K562 (cell line): ENCODE measurements at regions not wholly inside any gene's neighbourhood (a gene's known extent, or its start where the extent isn't known, plus 50 kb on each side); places are given as distances from the start of the nearest gene placed in this dataset.

Source experiments
- ATAC-seq: fragments of 200-7000 bp; cut with Tn5 transposase; 3 replicates; pipeline ENCODE4 v1.9.1; 2020; ENCODE audit warnings: moderate library complexity
- BruUV-seq: library from RNA; stranded (reverse); fragments of 400-500 nt; replicated peaks from 2 replicates; lab custom pipeline; 2021; lab: Mats Ljungman, UMichigan
- CTCF ChIA-PET: fragments of 300-600 bp; formaldehyde crosslinking; extraction: SDS; loops from one replicate; lab custom pipeline; 2021; ENCODE audit warnings: low intra/inter-chr PET ratio; lab: Yijun Ruan, JAX
- POLR2A ChIA-PET: fragments of 300-600, 350-650 bp; sonication (Branson Sonifier 250); formaldehyde crosslinking; extraction: SDS; loops from one replicate; lab custom pipeline; 2021; ENCODE audit warnings: antibody characterized with exemption, inconsistent platforms; lab: Yijun Ruan, JAX
- DNase-seq, 4 experiments: peaks; one replicate each; pipeline versions ENCODE4 v3.0.0 to v3.0.0-alpha.2; 2011 to 2018; ENCODE audit warnings: low spot score in 3 of 4, mixed read lengths in 3 of 4; ENCODE audit errors: extremely low read depth in 1 of 4
- FAIRE-seq: peaks from 2 replicates; lab custom pipeline; 2011; peaks lifted over from hg19 to GRCh38; lab: Jason Lieb, UNC
- H2AFZ ChIP-seq: 2 replicates; pipeline ENCODE4 v1.6.0; 2011; ENCODE audit warnings: low read depth, low read length, control low read depth, inconsistent platforms
- H3K27ac ChIP-seq: fragments of 200-600 bp; 3 replicates; pipeline ENCODE4 v1.8.0; 2011; ENCODE audit warnings: low read depth, mild to moderate bottlenecking, control low read depth, inconsistent platforms, low read length, moderate library complexity, mixed read lengths; ENCODE audit errors: extremely low read depth
- H3K27me3 ChIP-seq, 2 experiments: fragments of 300-600 bp in 1 of 2; 2 replicates in 1 of 2; 3 replicates in 1 of 2; pipeline versions ENCODE4 v1.6.0 to v1.8.0; 2011; ENCODE audit warnings: inconsistent platforms in 2 of 2, low read length in 2 of 2, mild to moderate bottlenecking in 1 of 2, mixed read lengths in 1 of 2, moderate library complexity in 1 of 2; ENCODE audit not compliant: control insufficient read depth in 2 of 2, insufficient read depth in 2 of 2
- H3K36me3 ChIP-seq: fragments of 300-600 bp; 3 replicates; pipeline ENCODE4 v1.8.0; 2011; ENCODE audit warnings: mild to moderate bottlenecking, low read length, inconsistent platforms; ENCODE audit not compliant: control insufficient read depth, insufficient read depth
- H3K4me1 ChIP-seq, 2 experiments: fragments of 200-600 bp in 1 of 2; replicated peaks in 1 of 2; 2 replicates in 1 of 2; 3 replicates in 1 of 2; pipeline versions ENCODE4 v1.5.1 to v1.8.0; 2011; ENCODE audit warnings: inconsistent platforms in 2 of 2, low read length in 2 of 2, mild to moderate bottlenecking in 1 of 2, mixed read lengths in 1 of 2, moderate library complexity in 1 of 2; ENCODE audit not compliant: control insufficient read depth in 2 of 2, insufficient read depth in 2 of 2
- H3K4me2 ChIP-seq: 2 replicates; pipeline ENCODE4 v1.6.1; 2011; ENCODE audit warnings: low read length, control low read depth, inconsistent platforms, mixed read lengths; ENCODE audit not compliant: insufficient read depth
- H3K4me3 ChIP-seq: fragments of 200-600 bp; sonication (generic), shearing (Covaris generic); 2 replicates; pipeline ENCODE4 v1.5.1; 2016; ENCODE audit warnings: control low read depth, inconsistent platforms
- H3K79me2 ChIP-seq: fragments of 200-600 bp; 3 replicates; pipeline ENCODE4 v1.8.0; 2011; ENCODE audit warnings: low read length, inconsistent platforms; ENCODE audit not compliant: control insufficient read depth, insufficient read depth
- H3K9ac ChIP-seq, 2 experiments: 2 replicates each; pipeline versions ENCODE4 v1.6.0 to v1.6.1; 2011; ENCODE audit warnings: low read depth in 2 of 2, low read length in 2 of 2, control low read depth in 1 of 2, inconsistent platforms in 1 of 2, mild to moderate bottlenecking in 1 of 2, mixed read lengths in 1 of 2; ENCODE audit not compliant: insufficient read depth in 1 of 2
- H3K9me1 ChIP-seq: one replicate; pipeline ENCODE4 v1.6.0; 2011; ENCODE audit warnings: inconsistent platforms, mild to moderate bottlenecking, low read length, moderate library complexity; ENCODE audit not compliant: control insufficient read depth, insufficient read depth
- H3K9me3 ChIP-seq: replicated peaks from 2 replicates; pipeline ENCODE4 v1.5.1; 2011; ENCODE audit warnings: low read depth, low read length, inconsistent platforms; ENCODE audit not compliant: control insufficient read depth, insufficient read depth
- H4K20me1 ChIP-seq: replicated peaks from 2 replicates; pipeline ENCODE4 v1.6.1; 2011; ENCODE audit warnings: low read length, inconsistent platforms, mixed read lengths; ENCODE audit not compliant: control insufficient read depth, insufficient read depth
- CC2D1A ChIP-seq: fragments of 450-650 bp; IDR thresholded peaks from 2 replicates; pipeline ENCODE4 v1.6.1; 2017; ENCODE audit warnings: mild to moderate bottlenecking
- CLOCK ChIP-seq: fragments of 250-450 bp; sonication (Bioruptor Pico); IDR thresholded peaks from 2 replicates; pipeline ENCODE4 v1.4.0; 2020; ENCODE audit warnings: mild to moderate bottlenecking, moderate library complexity, borderline replicate concordance
- COPS2 ChIP-seq: fragments of 450-650 bp; conservative IDR thresholded peaks from 2 replicates; pipeline ENCODE4 v1.6.1; 2016; ENCODE audit warnings: mild to moderate bottlenecking, moderate library complexity
- HDAC2 ChIP-seq: fragments of 450-650 bp; IDR thresholded peaks from 2 replicates; pipeline ENCODE4 v1.6.1; 2016; ENCODE audit warnings: mild to moderate bottlenecking
- MECOM ChIP-seq: fragments of 250-450 bp; sonication (Bioruptor Pico); IDR thresholded peaks from 2 replicates; pipeline ENCODE4 v1.8.0; 2022; ENCODE audit warnings: inconsistent platforms
- NEUROD1 ChIP-seq: fragments of 150-350 bp; IDR thresholded peaks from 2 replicates; pipeline ENCODE4 v1.6.1; 2014; ENCODE audit warnings: borderline replicate concordance, low read length, low read depth; ENCODE audit not compliant: partially characterized antibody
- POLR2G ChIP-seq: fragments of 200-400 bp; formaldehyde crosslinking; IDR thresholded peaks from 2 replicates; pipeline ENCODE4 v1.6.1; 2017; ENCODE audit warnings: low read depth, mild to moderate bottlenecking, antibody characterized with exemption, low read length, moderate library complexity
- RHOXF2B ChIP-seq: fragments of 250-450 bp; sonication (Bioruptor Pico); conservative IDR thresholded peaks from 2 replicates; pipeline ENCODE4 v1.5.1; 2021
- SIN3A ChIP-seq, 2 experiments: fragments of 150-350 bp in 1 of 2; IDR thresholded peaks; 2 replicates each; pipeline ENCODE4 v1.6.1; 2011 to 2016; ENCODE audit warnings: borderline replicate concordance in 2 of 2, low read depth in 2 of 2, low read length in 2 of 2, mild to moderate bottlenecking in 2 of 2, moderate library complexity in 2 of 2; ENCODE audit not compliant: control insufficient read depth in 1 of 2
- SREBF2 ChIP-seq: sonication (generic); formaldehyde crosslinking; IDR thresholded peaks from 2 replicates; pipeline ENCODE4 v1.4.0; 2020; ENCODE audit warnings: mild to moderate bottlenecking, missing genetic modification reagents
- STAG1 ChIP-seq: sonication (generic); formaldehyde crosslinking; IDR thresholded peaks from 2 replicates; pipeline ENCODE4 v1.5.0; 2020; ENCODE audit warnings: missing genetic modification reagents, borderline replicate concordance
- THAP12 ChIP-seq: fragments of 250-450 bp; sonication (Bioruptor Pico); IDR thresholded peaks from 2 replicates; pipeline ENCODE4 v1.9.0; 2021; ENCODE audit warnings: mild to moderate bottlenecking, inconsistent platforms
- ZNF740 ChIP-seq, 3 experiments: fragments of 200-800 bp in 1 of 3; sonication (Bioruptor generic) in 1 of 3; sonication (generic) in 1 of 3; formaldehyde crosslinking in 1 of 3; IDR thresholded peaks; 2 replicates each; pipeline versions ENCODE4 v1.6.1 to v1.8.0; 2016 to 2022; ENCODE audit warnings: mild to moderate bottlenecking in 2 of 3, missing compliant biosample characterization in 2 of 3, missing genetic modification characterization in 2 of 3, missing genetic modification reagents in 1 of 3
- ZSCAN29 ChIP-seq: fragments of 450-650 bp; IDR thresholded peaks from 2 replicates; pipeline ENCODE4 v1.6.1; 2017
- WGBS: fragments of 100-300 bp; shearing (Covaris generic); methylation state at CpG from one replicate; pipeline ENCODE4 v1.1.6; 2016; ENCODE audit warnings: low coverage, mixed read lengths; ENCODE audit not compliant: insufficient coverage; ENCODE audit errors: missing lambda C conversion rate; 5-methylcytosine and 5-hydroxymethylcytosine counted together
- in situ Hi-C: fragments of 300-500 bp; cut with MboI; formaldehyde crosslinking; loops from 4 replicates; pipeline ENCODE4 v1.15.0; 2018; ENCODE audit warnings: inconsistent platforms, mixed read lengths
- intact Hi-C: fragments of 100-400 bp; cut with micrococcal nuclease; formaldehyde crosslinking; loops from 2 replicates; pipeline ENCODE4 v1.14.2; 2022
- TF ChIP-seq, protein P1 (sequence below): fragments of 250-450 bp; sonication (Bioruptor Pico); IDR thresholded peaks from 2 replicates; pipeline ENCODE4 v1.9.0; 2021; ENCODE audit warnings: mild to moderate bottlenecking
- TF ChIP-seq, protein P2 (sequence below): fragments of 250-450 bp; sonication (Bioruptor Pico); IDR thresholded peaks from 2 replicates; pipeline ENCODE4 v1.5.1; 2021; ENCODE audit warnings: mild to moderate bottlenecking

GRCh38 chr2:100641125-100641435 is 78.3 kb downstream of the PDCL3 start:
- FAIRE-seq (no peak), ATAC-seq (no peak), DNase-seq (no peak)
- CTCF ChIA-PET: no interaction called here
- intact Hi-C loops: no loop called here
- no peak overlapping the region for H3K4me2 ChIP-seq
- H3K27ac ChIP-seq: no peak overlapping the region
- H3K9ac ChIP-seq: no peak overlapping the region
- in situ Hi-C loops: no loop called here
- no peaks in the 10 kb centered on the region for H3K9me1 ChIP-seq
- BruUV-seq: no TSS peak
- no peaks in the 10 kb centered on the region for H3K36me3 ChIP-seq
- no peaks in the 10 kb centered on the region for H3K4me1 ChIP-seq
- 3% methylated on average over 11 of the region's 11 CpGs for WGBS
- no peak overlapping the region for H2AFZ ChIP-seq
- POLR2A ChIA-PET: no interaction called here
- no peaks in the 10 kb centered on the region for H3K79me2 ChIP-seq
- peaks cover 7 to 46% of the 10 kb centered on the region in 2 experiments; a peak in 3 of 5 replicates for H3K27me3 ChIP-seq
- H3K9me3 ChIP-seq: no peaks in the 10 kb centered on the region
- TF ChIP-seq NEUROD1 (no peak), SREBF2 (CRISPR knock-in tag) (no peak), CLOCK (CRISPR knock-in tag) (no peak), ZSCAN29 (no peak), THAP12 (CRISPR knock-in tag) (no peak), MECOM (CRISPR knock-in tag) (no peak), RHOXF2B (CRISPR knock-in tag) (no peak), ZNF740 (CRISPR knock-in tag; IDR thresholded peaks at IDR 0.05) (no peak), ZNF740 (tag; IDR thresholded peaks at IDR 0.05) (no peak), POLR2G (no peak), CC2D1A (no peak), SIN3A (IDR thresholded peaks at IDR 0.05; ENCODE audit: borderline replicate concordance in 2 of 2, control insufficient read depth in 1 of 2, low read depth in 2 of 2, low read length in 2 of 2) (no peak), STAG1 (CRISPR knock-in tag) (no peak), COPS2 (no peak), HDAC2 (no peak)
- TF ChIP-seq, protein P1, sequence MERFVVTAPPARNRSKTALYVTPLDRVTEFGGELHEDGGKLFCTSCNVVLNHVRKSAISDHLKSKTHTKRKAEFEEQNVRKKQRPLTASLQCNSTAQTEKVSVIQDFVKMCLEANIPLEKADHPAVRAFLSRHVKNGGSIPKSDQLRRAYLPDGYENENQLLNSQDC (CRISPR knock-in tag): no peak
- TF ChIP-seq, protein P2, sequence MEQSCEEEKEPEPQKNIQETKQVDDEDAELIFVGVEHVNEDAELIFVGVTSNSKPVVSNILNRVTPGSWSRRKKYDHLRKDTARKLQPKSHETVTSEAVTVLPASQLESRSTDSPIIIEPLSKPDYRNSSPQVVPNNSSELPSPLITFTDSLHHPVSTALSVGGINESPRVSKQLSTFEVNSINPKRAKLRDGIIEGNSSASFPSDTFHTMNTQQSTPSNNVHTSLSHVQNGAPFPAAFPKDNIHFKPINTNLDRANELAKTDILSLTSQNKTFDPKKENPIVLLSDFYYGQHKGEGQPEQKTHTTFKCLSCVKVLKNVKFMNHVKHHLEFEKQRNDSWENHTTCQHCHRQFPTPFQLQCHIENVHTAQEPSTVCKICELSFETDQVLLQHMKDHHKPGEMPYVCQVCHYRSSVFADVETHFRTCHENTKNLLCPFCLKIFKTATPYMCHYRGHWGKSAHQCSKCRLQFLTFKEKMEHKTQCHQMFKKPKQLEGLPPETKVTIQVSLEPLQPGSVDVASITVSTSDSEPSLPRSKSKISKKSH: no peak
- H4K20me1 ChIP-seq: no peaks in the 10 kb centered on the region
- no peak overlapping the region for H3K4me3 ChIP-seq
